ENCODE measurements at regions not wholly inside any gene's neighbourhood (a gene's known extent, or its start where the extent isn't known, plus 50 kb on each side); places are given as distances from the start of the nearest gene placed in this dataset.

DNA sequence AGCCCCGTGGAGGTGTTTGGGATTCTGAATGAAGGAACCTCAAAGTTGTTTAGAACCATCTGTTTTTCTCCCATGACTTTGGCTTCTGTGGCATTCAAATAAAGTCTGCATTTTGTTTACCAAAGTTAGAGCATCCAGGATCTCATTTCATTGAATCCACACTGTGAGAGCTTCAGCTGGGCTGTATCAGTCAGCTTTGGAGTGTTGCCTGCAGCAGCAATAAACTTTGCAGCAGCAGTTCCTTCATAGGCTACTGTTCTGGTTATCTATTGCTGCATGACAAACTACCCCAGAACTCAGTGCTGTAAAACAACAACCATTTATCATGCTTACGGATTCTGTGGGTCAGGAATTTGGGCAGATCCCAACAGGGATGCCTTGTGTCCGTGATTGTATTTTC is 1575.2 kb upstream of the LRRTM3 start:
- no peak overlapping the region for H3K4me3 ChIP-seq (ENCODE audit: low read depth, low read length)
- H3K27ac ChIP-seq = no peak overlapping the region
- no peaks in the 10 kb centered on the region for H3K36me3 ChIP-seq
- TF ChIP-seq, protein P1, sequence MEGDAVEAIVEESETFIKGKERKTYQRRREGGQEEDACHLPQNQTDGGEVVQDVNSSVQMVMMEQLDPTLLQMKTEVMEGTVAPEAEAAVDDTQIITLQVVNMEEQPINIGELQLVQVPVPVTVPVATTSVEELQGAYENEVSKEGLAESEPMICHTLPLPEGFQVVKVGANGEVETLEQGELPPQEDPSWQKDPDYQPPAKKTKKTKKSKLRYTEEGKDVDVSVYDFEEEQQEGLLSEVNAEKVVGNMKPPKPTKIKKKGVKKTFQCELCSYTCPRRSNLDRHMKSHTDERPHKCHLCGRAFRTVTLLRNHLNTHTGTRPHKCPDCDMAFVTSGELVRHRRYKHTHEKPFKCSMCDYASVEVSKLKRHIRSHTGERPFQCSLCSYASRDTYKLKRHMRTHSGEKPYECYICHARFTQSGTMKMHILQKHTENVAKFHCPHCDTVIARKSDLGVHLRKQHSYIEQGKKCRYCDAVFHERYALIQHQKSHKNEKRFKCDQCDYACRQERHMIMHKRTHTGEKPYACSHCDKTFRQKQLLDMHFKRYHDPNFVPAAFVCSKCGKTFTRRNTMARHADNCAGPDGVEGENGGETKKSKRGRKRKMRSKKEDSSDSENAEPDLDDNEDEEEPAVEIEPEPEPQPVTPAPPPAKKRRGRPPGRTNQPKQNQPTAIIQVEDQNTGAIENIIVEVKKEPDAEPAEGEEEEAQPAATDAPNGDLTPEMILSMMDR (IDR thresholded peaks at IDR 0.05; ENCODE audit: low read depth, low read length) = no peak
- DNase-seq = no peak
- no peaks in the 10 kb centered on the region for H3K9me3 ChIP-seq (ENCODE audit: severe bottlenecking)
- H3K27me3 ChIP-seq (ENCODE audit: insufficient read depth, low read depth, severe bottlenecking) = no peaks in the 10 kb centered on the region

DNA sequence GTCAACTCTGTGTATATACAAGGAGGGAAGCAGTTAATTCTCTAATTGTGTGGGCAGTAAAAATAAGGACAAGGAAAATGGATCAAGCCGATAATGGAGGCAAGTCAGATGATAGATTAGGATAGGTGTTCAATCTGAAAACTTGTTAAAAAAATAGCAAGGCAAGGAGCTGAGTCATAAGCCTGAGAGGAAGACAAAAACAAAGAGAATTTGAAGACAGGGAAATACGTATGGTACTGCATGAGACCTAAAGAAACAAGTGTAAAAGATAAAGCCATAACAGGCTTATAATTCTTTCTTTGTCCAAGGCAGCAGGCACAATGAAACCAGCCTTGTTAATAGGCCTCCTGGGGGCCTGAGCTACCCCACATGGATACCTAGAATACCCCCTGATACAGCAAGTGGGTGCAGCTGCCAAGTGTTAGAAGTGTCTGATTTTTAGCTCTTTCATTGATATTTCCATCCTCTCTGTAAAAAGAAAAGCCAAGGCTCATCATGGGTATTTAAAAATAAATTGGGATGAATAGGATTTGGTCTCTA is 1570.6 kb upstream of the LRRTM3 start:
- Histone ChIP-seq H3K4me3 (ENCODE audit: low read depth, low read length) (no peak overlapping the region), H3K9me3 (ENCODE audit: severe bottlenecking) (no peaks in the 10 kb centered on the region), H3K27me3 (ENCODE audit: insufficient read depth, low read depth, severe bottlenecking) (no peaks in the 10 kb centered on the region), H3K36me3 (no peaks in the 10 kb centered on the region), H3K27ac (no peak overlapping the region)
- DNase-seq = no peak
- TF ChIP-seq, protein P1 (IDR thresholded peaks at IDR 0.05; ENCODE audit: low read depth, low read length) = no peak

DNA sequence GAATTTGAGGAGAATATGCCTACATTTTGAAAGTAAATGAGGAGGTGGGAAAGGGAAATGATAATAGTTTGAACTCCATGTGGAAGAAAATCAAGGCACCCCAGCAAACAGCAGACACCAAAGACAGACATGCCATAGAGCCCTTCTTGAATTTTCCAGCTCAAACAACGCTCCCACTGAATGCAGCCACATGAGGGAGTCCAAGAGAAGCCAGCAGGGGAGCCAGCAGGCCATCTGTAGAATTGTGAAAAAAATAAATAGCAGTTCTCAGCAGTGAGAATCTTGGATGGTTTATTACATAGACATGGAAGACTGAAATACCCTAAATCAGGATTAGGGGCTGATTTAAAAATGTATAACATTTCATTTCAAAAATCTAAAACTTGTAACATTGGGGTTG is 1567.3 kb upstream of the LRRTM3 start:
- Histone ChIP-seq H3K27me3 (ENCODE audit: insufficient read depth, low read depth, severe bottlenecking) (no peaks in the 10 kb centered on the region), H3K4me3 (ENCODE audit: low read depth, low read length) (no peak overlapping the region), H3K27ac (no peak overlapping the region), H3K9me3 (ENCODE audit: severe bottlenecking) (no peaks in the 10 kb centered on the region), H3K36me3 (no peaks in the 10 kb centered on the region)
- peak; percentile 46 for DNase-seq
- TF ChIP-seq, protein P1 (IDR thresholded peaks at IDR 0.05; ENCODE audit: low read depth, low read length) = peak; percentile 69

DNA sequence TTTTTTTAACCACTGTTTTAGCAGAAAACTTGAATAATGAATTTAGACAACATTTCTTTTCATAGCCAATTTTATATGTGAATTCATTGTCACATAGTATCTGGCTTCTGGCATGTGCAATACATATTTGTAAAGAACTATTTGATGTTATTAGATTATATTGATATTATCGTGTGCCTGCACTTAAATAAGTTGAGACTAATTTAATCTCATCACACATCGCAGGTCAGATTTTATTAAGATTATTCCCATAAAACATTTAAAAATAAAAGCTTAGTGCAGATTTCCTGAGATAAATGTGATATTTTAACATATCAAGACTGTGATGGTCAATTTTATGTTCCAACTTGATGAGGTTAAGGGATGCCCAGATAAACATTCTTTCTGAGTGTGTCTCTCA is 1565.3 kb upstream of the LRRTM3 start:
- no peak overlapping the region for H3K27ac ChIP-seq
- no peaks in the 10 kb centered on the region for H3K36me3 ChIP-seq
- no peak for DNase-seq
- TF ChIP-seq, protein P1 (IDR thresholded peaks at IDR 0.05; ENCODE audit: low read depth, low read length) = no peak
- H3K9me3 ChIP-seq (ENCODE audit: severe bottlenecking) = no peaks in the 10 kb centered on the region
- no peak overlapping the region for H3K4me3 ChIP-seq (ENCODE audit: low read depth, low read length)
- H3K27me3 ChIP-seq (ENCODE audit: insufficient read depth, low read depth, severe bottlenecking) = no peaks in the 10 kb centered on the region

DNA sequence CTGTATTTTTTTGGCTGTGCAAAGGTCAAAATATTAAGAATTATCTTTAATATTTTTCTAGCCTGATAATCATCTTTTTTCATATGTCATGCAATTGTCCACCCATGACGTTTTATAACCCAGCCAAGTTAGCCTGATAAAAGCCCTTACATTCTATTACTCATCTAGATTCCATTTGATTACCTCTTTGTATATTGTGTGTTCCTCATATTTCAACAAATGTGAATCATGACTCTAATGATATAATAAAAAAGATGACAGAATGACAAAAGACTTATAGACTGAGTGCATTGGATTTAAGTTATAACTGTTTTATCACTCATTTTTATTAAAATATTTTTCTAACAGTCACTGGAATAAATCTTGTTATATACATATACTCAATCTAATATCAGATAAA is 1560.0 kb upstream of the LRRTM3 start:
- Histone ChIP-seq H3K36me3 (no peaks in the 10 kb centered on the region), H3K27ac (no peak overlapping the region), H3K27me3 (ENCODE audit: insufficient read depth, low read depth, severe bottlenecking) (no peaks in the 10 kb centered on the region), H3K4me3 (ENCODE audit: low read depth, low read length) (no peak overlapping the region), H3K9me3 (ENCODE audit: severe bottlenecking) (no peaks in the 10 kb centered on the region)
- no peak for DNase-seq
- TF ChIP-seq, protein P1 (IDR thresholded peaks at IDR 0.05; ENCODE audit: low read depth, low read length) = no peak

DNA sequence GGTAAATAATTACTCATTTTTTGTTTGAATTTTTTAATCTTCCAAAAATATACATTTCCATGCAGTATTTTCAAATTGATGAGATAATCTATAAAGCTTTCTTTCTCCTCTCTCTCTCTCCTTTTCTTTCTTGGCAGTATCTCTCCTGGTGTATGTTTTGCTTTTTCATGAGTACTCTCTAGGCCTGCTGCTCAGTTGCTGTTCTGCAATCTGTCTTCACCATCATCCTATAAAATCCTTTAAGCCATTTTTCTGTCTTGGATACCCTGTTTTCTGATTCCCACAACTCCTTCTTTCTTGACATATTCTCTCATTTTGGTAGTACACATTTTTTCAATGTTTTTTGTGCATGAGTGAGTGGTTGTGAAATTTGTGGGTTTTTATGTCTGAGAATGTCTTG is 1558.1 kb upstream of the LRRTM3 start:
- Histone ChIP-seq H3K27ac (no peak overlapping the region), H3K27me3 (ENCODE audit: insufficient read depth, low read depth, severe bottlenecking) (no peaks in the 10 kb centered on the region), H3K4me3 (ENCODE audit: low read depth, low read length) (no peak overlapping the region), H3K36me3 (no peaks in the 10 kb centered on the region), H3K9me3 (ENCODE audit: severe bottlenecking) (no peaks in the 10 kb centered on the region)
- DNase-seq = no peak
- TF ChIP-seq, protein P1 (IDR thresholded peaks at IDR 0.05; ENCODE audit: low read depth, low read length) = no peak
